Nephron progenitor cell (in vitro differentiated cells): ENCODE measurements at regions not wholly inside any gene's neighbourhood (a gene's known extent, or its start where the extent isn't known, plus 50 kb on each side); places are given as distances from the start of the nearest gene placed in this dataset.

ENCODE experiments used
- DNase-seq: peaks from one replicate; pipeline ENCODE4 v3.0.0; 2021
- H3K27ac Mint-ChIP-seq: 2 replicates; pipeline ENCODE4 v1.8.0; 2021; ENCODE audit warnings: mild to moderate bottlenecking, moderate library complexity, mixed read lengths
- H3K27me3 Mint-ChIP-seq: 2 replicates; pipeline ENCODE4 v1.8.0; 2021; ENCODE audit warnings: mild to moderate bottlenecking, low read depth, mixed read lengths; ENCODE audit not compliant: poor library complexity
- H3K36me3 Mint-ChIP-seq: 2 replicates; pipeline ENCODE4 v1.8.0; 2021; ENCODE audit warnings: low read depth, mixed read lengths
- H3K4me1 Mint-ChIP-seq: 2 replicates; pipeline ENCODE4 v1.8.0; 2021; ENCODE audit warnings: mixed read lengths
- H3K4me3 Mint-ChIP-seq: 2 replicates; pipeline ENCODE4 v1.8.0; 2021; ENCODE audit warnings: mild to moderate bottlenecking, moderate library complexity, mixed read lengths
- H3K9me3 Mint-ChIP-seq: 2 replicates; pipeline ENCODE4 v1.8.0; 2021; ENCODE audit warnings: mild to moderate bottlenecking, moderate library complexity, mixed read lengths
- CTCF ChIP-seq: fragments of 200-600 bp; sonication (generic); IDR thresholded peaks from 2 replicates; pipeline ENCODE4 v1.5.0; 2021; ENCODE audit warnings: antibody characterized with exemption

- H3K9me3 Mint-ChIP-seq, result no peaks in the 10 kb centered on the region
- H3K27me3 Mint-ChIP-seq, result peaks cover 3% of the 10 kb centered on the region
- TF ChIP-seq CTCF, result no peak
- H3K4me1 Mint-ChIP-seq, result peaks cover 23% of the 10 kb centered on the region
- H3K4me3 Mint-ChIP-seq, result no peak overlapping the region
- no peaks in the 10 kb centered on the region for H3K36me3 Mint-ChIP-seq
- no peak for DNase-seq
- no peak overlapping the region for H3K27ac Mint-ChIP-seq
Measured at GRCh38 chr5:125882061-125882460, 541.1 kb upstream of the GRAMD2B start.

- TF ChIP-seq CTCF, result no peak
- H3K4me3 Mint-ChIP-seq, result no peak overlapping the region
Measured at GRCh38 chr5:125883223-125883622, 540.0 kb upstream of the GRAMD2B start.

GRCh38 chr5:125888358-125888757, 534.9 kb upstream of the GRAMD2B start:
- Mint-ChIP-seq H3K4me1 (peaks cover 29% of the 10 kb centered on the region), H3K9me3 (peaks cover 10% of the 10 kb centered on the region), H3K27me3 (no peaks in the 10 kb centered on the region), H3K4me3 (no peak overlapping the region), H3K36me3 (no peaks in the 10 kb centered on the region), H3K27ac (no peak overlapping the region)
- TF ChIP-seq CTCF, result no peak
- DNase-seq, result no peak

More at GRCh38 chr5:125883223-125883622, 540.0 kb upstream of the GRAMD2B start:
- peaks cover 3% of the 10 kb centered on the region for H3K27me3 Mint-ChIP-seq
- no peaks in the 10 kb centered on the region for H3K9me3 Mint-ChIP-seq
- no peaks in the 10 kb centered on the region for H3K36me3 Mint-ChIP-seq
- no peak for DNase-seq
- H3K4me1 Mint-ChIP-seq, result peaks cover 33% of the 10 kb centered on the region
- no peak overlapping the region for H3K27ac Mint-ChIP-seq

GRCh38 chr5:125890511-125890931, 532.7 kb upstream of the GRAMD2B start:
- Mint-ChIP-seq H3K4me1 (peaks cover 23% of the 10 kb centered on the region), H3K9me3 (peaks cover 12% of the 10 kb centered on the region), H3K36me3 (no peaks in the 10 kb centered on the region), H3K27me3 (no peaks in the 10 kb centered on the region), H3K4me3 (no peak overlapping the region), H3K27ac (no peak overlapping the region)
- no peak for TF ChIP-seq CTCF
- no peak for DNase-seq

- no peak overlapping the region for H3K4me3 Mint-ChIP-seq
- DNase-seq, result no peak
- H3K36me3 Mint-ChIP-seq, result no peaks in the 10 kb centered on the region
- H3K27me3 Mint-ChIP-seq, result no peaks in the 10 kb centered on the region
- H3K27ac Mint-ChIP-seq, result no peak overlapping the region
- no peak for TF ChIP-seq CTCF
- peaks cover 12% of the 10 kb centered on the region for H3K9me3 Mint-ChIP-seq
- peaks cover 23% of the 10 kb centered on the region for H3K4me1 Mint-ChIP-seq
Measured at GRCh38 chr5:125891061-125891725, 532.0 kb upstream of the GRAMD2B start.

GRCh38 chr5:125894383-125894782, 528.8 kb upstream of the GRAMD2B start:
- Mint-ChIP-seq H3K4me1 (peaks cover 5% of the 10 kb centered on the region), H3K36me3 (no peaks in the 10 kb centered on the region), H3K4me3 (no peak overlapping the region), H3K9me3 (peaks cover 10% of the 10 kb centered on the region), H3K27ac (peak overlapping the region; percentile 10), H3K27me3 (no peaks in the 10 kb centered on the region)
- no peak for DNase-seq
- TF ChIP-seq CTCF, result no peak
